GM23338 (cell line): ENCODE measurements at regions not wholly inside any gene's neighbourhood (a gene's known extent, or its start where the extent isn't known, plus 50 kb on each side); places are given as distances from the start of the nearest gene placed in this dataset.

ENCODE experiments used
- ATAC-seq: fragments of 200-7000 bp; cut with Tn5 transposase; 3 replicates; pipeline ENCODE4 v1.9.1; 2020
- DNase-seq: peaks from one replicate; pipeline ENCODE4 v3.0.0-alpha.2; 2015; ENCODE audit warnings: low spot score
- H2AFZ ChIP-seq: fragments of 200-600 bp; sonication (generic); 2 replicates; pipeline ENCODE4 v1.8.0; 2016; ENCODE audit warnings: antibody characterized with exemption, mild to moderate bottlenecking, moderate library complexity
- H3F3A ChIP-seq: fragments of 200-600 bp; sonication (generic); replicated peaks from 2 replicates; pipeline ENCODE4 v1.8.0; 2017; ENCODE audit warnings: antibody characterized with exemption, mixed run types, low read depth
- H3K27ac ChIP-seq: fragments of 200-600 bp; sonication (generic); 2 replicates; pipeline ENCODE4 v1.6.1; 2016; ENCODE audit warnings: low read depth
- H3K27me3 ChIP-seq: fragments of 200-600 bp; sonication (generic); 2 replicates; pipeline ENCODE4 v1.8.0; 2016; ENCODE audit warnings: mild to moderate bottlenecking, mixed run types, moderate library complexity; ENCODE audit not compliant: insufficient read depth
- H3K36me3 ChIP-seq: fragments of 200-600 bp; sonication (generic); 2 replicates; pipeline ENCODE4 v1.8.0; 2016; ENCODE audit warnings: mild to moderate bottlenecking; ENCODE audit not compliant: insufficient read depth
- H3K4me1 ChIP-seq: fragments of 200-600 bp; sonication (generic); 2 replicates; pipeline ENCODE4 v1.8.0; 2016; ENCODE audit warnings: mild to moderate bottlenecking, moderate library complexity; ENCODE audit not compliant: insufficient read depth
- H3K4me2 ChIP-seq: fragments of 200-600 bp; sonication (generic); 2 replicates; pipeline ENCODE4 v1.7.1; 2017; ENCODE audit warnings: mixed run types
- H3K4me3 ChIP-seq: fragments of 200-600 bp; sonication (generic); 2 replicates; pipeline ENCODE4 v1.6.1; 2016; ENCODE audit warnings: mixed run types
- H3K79me2 ChIP-seq: fragments of 200-600 bp; sonication (generic); replicated peaks from 2 replicates; pipeline ENCODE4 v1.8.0; 2017; ENCODE audit warnings: mild to moderate bottlenecking; ENCODE audit not compliant: insufficient read depth
- H3K9me2 ChIP-seq: fragments of 200-600 bp; sonication (generic); 2 replicates; pipeline ENCODE4 v1.8.0; 2017; ENCODE audit not compliant: insufficient read depth
- H4K20me1 ChIP-seq: fragments of 200-600 bp; sonication (generic); replicated peaks from 2 replicates; pipeline ENCODE4 v1.8.0; 2017; ENCODE audit warnings: mild to moderate bottlenecking; ENCODE audit not compliant: insufficient read depth
- H3K27ac Mint-ChIP-seq: 2 replicates; pipeline ENCODE4 v1.8.0; 2020; ENCODE audit warnings: inconsistent platforms, mild to moderate bottlenecking, moderate library complexity, mixed read lengths
- H3K27me3 Mint-ChIP-seq: 3 replicates; pipeline ENCODE4 v1.8.0; 2022; ENCODE audit warnings: low read depth, mild to moderate bottlenecking, moderate library complexity, mixed read lengths, inconsistent platforms; ENCODE audit not compliant: insufficient read depth, poor library complexity
- H3K36me3 Mint-ChIP-seq: 3 replicates; pipeline ENCODE4 v1.8.0; 2021; ENCODE audit warnings: low read depth, mild to moderate bottlenecking, inconsistent platforms, moderate library complexity, mixed read lengths
- H3K4me1 Mint-ChIP-seq: 3 replicates; pipeline ENCODE4 v1.8.0; 2020; ENCODE audit warnings: mild to moderate bottlenecking, inconsistent platforms, mixed read lengths
- H3K4me3 Mint-ChIP-seq: 3 replicates; pipeline ENCODE4 v1.8.0; 2021; ENCODE audit warnings: moderate library complexity, mild to moderate bottlenecking, inconsistent platforms, mixed read lengths
- H3K9me3 Mint-ChIP-seq: 3 replicates; pipeline ENCODE4 v1.8.0; 2020; ENCODE audit warnings: moderate library complexity, mild to moderate bottlenecking, inconsistent platforms, mixed read lengths
- CREB1 ChIP-seq: fragments of 250-450 bp; sonication (Bioruptor Pico); IDR thresholded peaks from 2 replicates; pipeline ENCODE4 v1.5.0; 2020; ENCODE audit warnings: low read depth, mild to moderate bottlenecking, moderate library complexity
- EZH2phosphoT487 ChIP-seq: fragments of 200-600 bp; sonication (generic); IDR thresholded peaks from one replicate; pipeline ENCODE4 v1.8.1; 2018; ENCODE audit warnings: antibody characterized with exemption; ENCODE audit not compliant: unreplicated experiment
- JUNB ChIP-seq: IDR thresholded peaks from one replicate; pipeline ENCODE4 v1.6.1; 2016; ENCODE audit warnings: antibody characterized with exemption; ENCODE audit not compliant: unreplicated experiment
- NANOG ChIP-seq: IDR thresholded peaks from 2 replicates; pipeline ENCODE4 v1.6.1; 2016; ENCODE audit warnings: antibody characterized with exemption, borderline replicate concordance
- POLR2AphosphoS5 ChIP-seq: IDR thresholded peaks from 2 replicates; pipeline ENCODE4 v1.6.1; 2016; ENCODE audit warnings: antibody characterized with exemption, low read depth
- STAT1 ChIP-seq: IDR thresholded peaks from one replicate; pipeline ENCODE4 v1.6.1; 2016; ENCODE audit warnings: antibody characterized with exemption; ENCODE audit not compliant: unreplicated experiment
- ZNF114 ChIP-seq: fragments of 250-450 bp; sonication (Bioruptor Pico); IDR thresholded peaks from 2 replicates; pipeline ENCODE4 v1.5.0; 2020; ENCODE audit warnings: mild to moderate bottlenecking, moderate library complexity
- ZNF331 ChIP-seq: fragments of 250-450 bp; sonication (Bioruptor Pico); IDR thresholded peaks from 2 replicates; pipeline ENCODE4 v1.5.0; 2020; ENCODE audit warnings: low read depth, mild to moderate bottlenecking, moderate library complexity
- TF ChIP-seq, protein P1 (sequence below): IDR thresholded peaks from 2 replicates; pipeline ENCODE4 v1.6.1; 2016; ENCODE audit warnings: antibody characterized with exemption
- TF ChIP-seq, protein P2 (sequence below), 2 experiments: fragments of 200-600 bp in 1 of 2; sonication (generic) in 1 of 2; conservative IDR thresholded peaks; 2 replicates each; pipeline versions ENCODE4 v1.5.1 to v1.6.1; 2016 to 2017; ENCODE audit warnings: antibody characterized with exemption in 2 of 2, low read depth in 2 of 2, mild to moderate bottlenecking in 2 of 2, moderate library complexity in 1 of 2

GRCh38 chr5:155827949-155828348 lies 499.0 kb upstream of the SGCD start:
- Histone ChIP-seq H3F3A (no peaks in the 10 kb centered on the region), H2AFZ (no peak overlapping the region), H3K79me2 (no peaks in the 10 kb centered on the region), H3K4me3 (no peak overlapping the region), H3K9me2 (peaks cover 10% of the 10 kb centered on the region; the same call in 1 of the 2 replicates), H3K4me2 (no peak overlapping the region), H3K27ac (no peak overlapping the region), H3K4me1 (no peaks in the 10 kb centered on the region), H3K36me3 (no peaks in the 10 kb centered on the region), H4K20me1 (no peaks in the 10 kb centered on the region), H3K27me3 (no peaks in the 10 kb centered on the region)
- Mint-ChIP-seq H3K27ac (no peak overlapping the region), H3K27me3 (peaks cover 2% of the 10 kb centered on the region), H3K36me3 (no peaks in the 10 kb centered on the region), H3K4me3 (no peak overlapping the region), H3K4me1 (no peaks in the 10 kb centered on the region), H3K9me3 (no peaks in the 10 kb centered on the region; the same call in 2 of the 3 replicates)
- ATAC-seq = no peak
- DNase-seq = no peak
- no peak for TF ChIP-seq POLR2AphosphoS5
- no peak for TF ChIP-seq ZNF331
- TF ChIP-seq JUNB = no peak
- TF ChIP-seq STAT1 = no peak
- no peak for TF ChIP-seq CREB1
- no peak for TF ChIP-seq EZH2phosphoT487
- TF ChIP-seq NANOG = no peak
- TF ChIP-seq, protein P1, sequence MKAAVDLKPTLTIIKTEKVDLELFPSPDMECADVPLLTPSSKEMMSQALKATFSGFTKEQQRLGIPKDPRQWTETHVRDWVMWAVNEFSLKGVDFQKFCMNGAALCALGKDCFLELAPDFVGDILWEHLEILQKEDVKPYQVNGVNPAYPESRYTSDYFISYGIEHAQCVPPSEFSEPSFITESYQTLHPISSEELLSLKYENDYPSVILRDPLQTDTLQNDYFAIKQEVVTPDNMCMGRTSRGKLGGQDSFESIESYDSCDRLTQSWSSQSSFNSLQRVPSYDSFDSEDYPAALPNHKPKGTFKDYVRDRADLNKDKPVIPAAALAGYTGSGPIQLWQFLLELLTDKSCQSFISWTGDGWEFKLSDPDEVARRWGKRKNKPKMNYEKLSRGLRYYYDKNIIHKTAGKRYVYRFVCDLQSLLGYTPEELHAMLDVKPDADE = no peak

DNA sequence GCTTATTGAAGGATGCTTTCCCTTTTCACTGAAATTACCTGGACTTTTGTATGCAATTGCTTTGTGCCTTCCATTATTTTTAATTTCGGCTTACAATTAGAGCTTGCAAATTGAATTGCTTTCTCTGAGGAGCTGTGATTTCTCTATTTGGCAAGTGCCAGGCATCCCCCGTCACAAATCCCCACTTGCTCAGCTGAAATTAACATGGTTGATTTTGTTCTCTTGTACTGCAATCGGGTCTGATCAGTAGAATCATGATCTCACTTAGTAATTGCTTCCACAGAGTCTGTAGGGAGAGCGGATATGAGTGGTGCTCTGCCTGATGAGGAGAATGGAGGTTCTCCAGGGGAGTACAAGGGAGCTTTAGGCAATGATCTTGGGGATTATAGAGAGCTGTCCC lies 495.5 kb upstream of the SGCD start:
- H3K4me1 Mint-ChIP-seq = no peaks in the 10 kb centered on the region
- no peaks in the 10 kb centered on the region for H3K27me3 Mint-ChIP-seq
- ATAC-seq = no peak
- no peaks in the 10 kb centered on the region for H3K36me3 Mint-ChIP-seq
- no peak overlapping the region for H3K27ac Mint-ChIP-seq
- no peaks in the 10 kb centered on the region for H3F3A ChIP-seq
- 0 out of 2 replicates have a peak, but pooled peaks cover 3% of the 10 kb centered on the region for H3K9me2 ChIP-seq
- H3K4me3 Mint-ChIP-seq = no peak overlapping the region
- H3K9me3 Mint-ChIP-seq = no peaks in the 10 kb centered on the region
- no peaks in the 10 kb centered on the region for H3K79me2 ChIP-seq
- H3K4me3 ChIP-seq = no peak overlapping the region
- TF ChIP-seq NANOG = no peak
- TF ChIP-seq CREB1 = no peak
- no peak for TF ChIP-seq ZNF114 (CRISPR knock-in tag)
- TF ChIP-seq ZNF331 = no peak
- TF ChIP-seq, protein P1 = no peak
- no peaks in the 10 kb centered on the region for H3K36me3 ChIP-seq
- DNase-seq = no peak
- no peaks in the 10 kb centered on the region for H3K27me3 ChIP-seq
- H4K20me1 ChIP-seq = no peaks in the 10 kb centered on the region
- H2AFZ ChIP-seq = no peak overlapping the region
- H3K4me2 ChIP-seq = no peak overlapping the region
- no peak overlapping the region for H3K27ac ChIP-seq
- no peaks in the 10 kb centered on the region for H3K4me1 ChIP-seq

- ATAC-seq (no peak), DNase-seq (peak; percentile 15)
- H3K9me2 ChIP-seq = no peaks in the 10 kb centered on the region
- H4K20me1 ChIP-seq = no peaks in the 10 kb centered on the region
- H3K36me3 ChIP-seq = no peaks in the 10 kb centered on the region
- no peak for TF ChIP-seq STAT1
- TF ChIP-seq, protein P2, sequence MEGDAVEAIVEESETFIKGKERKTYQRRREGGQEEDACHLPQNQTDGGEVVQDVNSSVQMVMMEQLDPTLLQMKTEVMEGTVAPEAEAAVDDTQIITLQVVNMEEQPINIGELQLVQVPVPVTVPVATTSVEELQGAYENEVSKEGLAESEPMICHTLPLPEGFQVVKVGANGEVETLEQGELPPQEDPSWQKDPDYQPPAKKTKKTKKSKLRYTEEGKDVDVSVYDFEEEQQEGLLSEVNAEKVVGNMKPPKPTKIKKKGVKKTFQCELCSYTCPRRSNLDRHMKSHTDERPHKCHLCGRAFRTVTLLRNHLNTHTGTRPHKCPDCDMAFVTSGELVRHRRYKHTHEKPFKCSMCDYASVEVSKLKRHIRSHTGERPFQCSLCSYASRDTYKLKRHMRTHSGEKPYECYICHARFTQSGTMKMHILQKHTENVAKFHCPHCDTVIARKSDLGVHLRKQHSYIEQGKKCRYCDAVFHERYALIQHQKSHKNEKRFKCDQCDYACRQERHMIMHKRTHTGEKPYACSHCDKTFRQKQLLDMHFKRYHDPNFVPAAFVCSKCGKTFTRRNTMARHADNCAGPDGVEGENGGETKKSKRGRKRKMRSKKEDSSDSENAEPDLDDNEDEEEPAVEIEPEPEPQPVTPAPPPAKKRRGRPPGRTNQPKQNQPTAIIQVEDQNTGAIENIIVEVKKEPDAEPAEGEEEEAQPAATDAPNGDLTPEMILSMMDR (conservative IDR thresholded peaks at IDR 0.05; ENCODE audit: low read depth in 2 of 2) = peak; percentile 45 to 58
- H3K4me1 ChIP-seq = no peaks in the 10 kb centered on the region
- no peak overlapping the region for H3K27ac ChIP-seq
- Mint-ChIP-seq H3K9me3 (peaks cover 1% of the 10 kb centered on the region; the same call in 2 of the 3 replicates), H3K4me1 (no peaks in the 10 kb centered on the region), H3K36me3 (no peaks in the 10 kb centered on the region), H3K27ac (no peak overlapping the region), H3K4me3 (no peak overlapping the region), H3K27me3 (no peaks in the 10 kb centered on the region)
- H3K79me2 ChIP-seq = no peaks in the 10 kb centered on the region
- H3F3A ChIP-seq = no peaks in the 10 kb centered on the region
- H3K4me3 ChIP-seq = no peak overlapping the region
- no peak overlapping the region for H2AFZ ChIP-seq
- no peaks in the 10 kb centered on the region for H3K27me3 ChIP-seq
- no peak overlapping the region for H3K4me2 ChIP-seq
Measured at GRCh38 chr5:155833287-155833686, 493.7 kb upstream of the SGCD start.
